Gastroesophageal sphincter (tissue), 2 donors: ENCODE measurements at regions not wholly inside any gene's neighbourhood (a gene's known extent, or its start where the extent isn't known, plus 50 kb on each side); places are given as distances from the start of the nearest gene placed in this dataset.

ENCODE experiments used
- EP300 ChIP-seq: sonication (generic); formaldehyde crosslinking; IDR thresholded peaks from one replicate; pipeline ENCODE4 v1.6.1; 2017; ENCODE audit warnings: antibody characterized with exemption, mild to moderate bottlenecking
- POLR2AphosphoS5 ChIP-seq: sonication (generic); formaldehyde crosslinking; IDR thresholded peaks from one replicate; pipeline ENCODE4 v1.6.1; 2017; ENCODE audit warnings: antibody characterized with exemption

- TF ChIP-seq POLR2AphosphoS5 = no peak
- TF ChIP-seq EP300 = no peak
These were observed 545.2 kb upstream of the IGFBP7 start for GRCh38 chr4:57655342-57655741.
